ENCODE measurements at regions not wholly inside any gene's neighbourhood (a gene's known extent, or its start where the extent isn't known, plus 50 kb on each side); places are given as distances from the start of the nearest gene placed in this dataset.
"Not testable (repeated sequence)": the region's sequence is repeated elsewhere in the genome, so short reads cannot be mapped to it uniquely, and the experiment has no call there.

DNA sequence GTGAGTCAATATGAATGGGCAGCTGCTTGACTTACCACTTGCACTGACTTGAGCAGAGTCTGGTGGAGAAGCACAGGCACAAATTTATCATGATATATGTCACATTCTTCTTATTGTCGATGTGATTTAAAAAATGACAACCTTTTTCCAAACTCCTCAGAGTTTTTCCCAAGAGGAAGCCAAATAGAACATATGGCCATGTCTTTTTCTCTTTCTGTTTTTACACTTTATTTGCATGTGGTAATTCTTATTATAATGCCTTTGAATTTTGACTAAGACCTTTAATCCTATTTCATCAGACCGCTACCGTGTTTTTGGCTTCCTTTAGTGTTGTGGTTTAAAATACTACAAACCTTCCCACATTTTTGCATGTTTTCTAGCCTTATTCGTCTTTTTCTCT is 666.2 kb downstream of the PDCD6IP start:
- DNase-seq (ENCODE audit: low read depth), result no peak
- TF ChIP-seq, protein P1, sequence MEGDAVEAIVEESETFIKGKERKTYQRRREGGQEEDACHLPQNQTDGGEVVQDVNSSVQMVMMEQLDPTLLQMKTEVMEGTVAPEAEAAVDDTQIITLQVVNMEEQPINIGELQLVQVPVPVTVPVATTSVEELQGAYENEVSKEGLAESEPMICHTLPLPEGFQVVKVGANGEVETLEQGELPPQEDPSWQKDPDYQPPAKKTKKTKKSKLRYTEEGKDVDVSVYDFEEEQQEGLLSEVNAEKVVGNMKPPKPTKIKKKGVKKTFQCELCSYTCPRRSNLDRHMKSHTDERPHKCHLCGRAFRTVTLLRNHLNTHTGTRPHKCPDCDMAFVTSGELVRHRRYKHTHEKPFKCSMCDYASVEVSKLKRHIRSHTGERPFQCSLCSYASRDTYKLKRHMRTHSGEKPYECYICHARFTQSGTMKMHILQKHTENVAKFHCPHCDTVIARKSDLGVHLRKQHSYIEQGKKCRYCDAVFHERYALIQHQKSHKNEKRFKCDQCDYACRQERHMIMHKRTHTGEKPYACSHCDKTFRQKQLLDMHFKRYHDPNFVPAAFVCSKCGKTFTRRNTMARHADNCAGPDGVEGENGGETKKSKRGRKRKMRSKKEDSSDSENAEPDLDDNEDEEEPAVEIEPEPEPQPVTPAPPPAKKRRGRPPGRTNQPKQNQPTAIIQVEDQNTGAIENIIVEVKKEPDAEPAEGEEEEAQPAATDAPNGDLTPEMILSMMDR (conservative IDR thresholded peaks at IDR 0.05; ENCODE audit: low read depth, low read length), result no peak
- H3K4me3 ChIP-seq (ENCODE audit: low read length), result no peak overlapping the region

DNA sequence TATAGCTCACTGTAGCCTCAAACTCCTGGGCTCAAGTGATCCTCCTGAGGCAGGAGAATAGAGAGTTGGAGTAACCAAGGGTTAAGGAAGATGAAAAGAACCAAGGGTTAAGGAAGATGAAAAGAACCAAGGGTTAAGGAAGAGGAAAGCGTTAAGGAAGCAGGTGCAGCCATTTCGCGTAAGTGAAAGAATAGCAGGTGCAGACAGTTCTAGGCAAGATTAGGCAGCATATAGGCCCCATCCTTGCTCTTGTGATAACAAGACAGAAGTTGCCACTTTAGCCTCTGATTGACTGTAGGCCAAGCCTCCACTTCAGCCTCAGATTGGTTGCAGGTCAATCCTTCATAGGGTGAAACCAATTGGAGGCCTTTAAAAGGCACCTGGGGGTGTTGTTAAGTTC is 677.4 kb downstream of the PDCD6IP start:
- no peak for DNase-seq (ENCODE audit: low read depth)

DNA sequence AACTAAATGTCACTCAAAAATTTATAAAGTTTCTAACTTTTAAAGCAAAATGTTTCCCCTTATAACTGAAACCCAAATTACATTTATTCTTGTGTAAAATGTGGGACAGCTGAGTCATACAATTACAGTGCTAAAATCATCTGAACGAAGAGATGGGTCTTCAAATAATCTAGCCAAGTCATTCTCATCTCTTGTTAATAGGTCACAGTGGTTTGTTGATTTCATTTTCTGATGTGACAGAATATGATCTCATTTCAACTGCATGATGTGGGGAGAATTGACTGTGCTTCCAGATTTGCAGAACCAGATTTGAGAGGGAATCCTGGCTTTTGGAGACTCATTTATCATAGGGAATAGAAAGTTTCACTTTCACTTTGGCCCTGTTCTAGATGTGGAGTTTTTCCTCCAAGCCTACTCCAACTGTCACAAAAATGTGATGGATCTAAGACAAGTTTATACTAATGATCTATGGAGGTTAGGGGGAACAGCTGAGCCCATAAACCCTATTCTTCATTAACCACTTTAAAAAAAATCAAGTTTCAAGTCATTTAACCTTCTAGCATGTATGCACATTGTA is 685.0 kb downstream of the PDCD6IP start:
- no peak for DNase-seq (ENCODE audit: low read depth)
- no peak overlapping the region for H3K4me3 ChIP-seq (ENCODE audit: low read length)

More for the DNA sequence above, 677.4 kb downstream of the PDCD6IP start:
- H3K4me3 ChIP-seq (ENCODE audit: low read length), result no peak overlapping the region
- TF ChIP-seq, protein P1 (conservative IDR thresholded peaks at IDR 0.05; ENCODE audit: low read depth, low read length), result no peak

DNA sequence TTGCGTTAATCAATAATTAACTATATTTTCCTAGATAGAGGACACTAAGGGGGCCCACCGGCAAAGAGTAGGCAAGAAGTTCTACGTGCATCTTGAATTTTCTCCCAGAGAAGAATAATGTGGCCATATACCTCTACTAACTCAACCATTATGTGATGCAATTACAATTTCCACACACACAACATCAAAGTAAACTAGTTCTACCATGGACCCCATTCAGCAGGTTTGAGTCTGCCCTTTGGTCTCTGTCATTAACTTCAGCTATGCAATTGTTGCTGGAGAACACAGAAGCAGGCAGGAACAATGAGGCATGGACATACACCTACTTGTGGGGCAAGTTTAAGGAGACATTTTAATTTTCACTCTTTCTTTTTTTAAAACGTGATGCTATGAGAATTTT is 705.9 kb downstream of the PDCD6IP start:
- no peak for DNase-seq (ENCODE audit: low read depth)
- TF ChIP-seq, protein P1 (conservative IDR thresholded peaks at IDR 0.05; ENCODE audit: low read depth, low read length), result no peak

More for the DNA sequence above, 685.0 kb downstream of the PDCD6IP start:
- TF ChIP-seq, protein P1 (conservative IDR thresholded peaks at IDR 0.05; ENCODE audit: low read depth, low read length), result no peak

GRCh38 chr3:34504775-34505174 is 706.3 kb downstream of the PDCD6IP start:
- DNase-seq (ENCODE audit: low read depth), result no peak
- TF ChIP-seq, protein P1 (conservative IDR thresholded peaks at IDR 0.05; ENCODE audit: low read depth, low read length), result no peak
- H3K4me3 ChIP-seq (ENCODE audit: low read length), result no peak overlapping the region

More for the DNA sequence above, 705.9 kb downstream of the PDCD6IP start:
- H3K4me3 ChIP-seq (ENCODE audit: low read length), result no peak overlapping the region

DNA sequence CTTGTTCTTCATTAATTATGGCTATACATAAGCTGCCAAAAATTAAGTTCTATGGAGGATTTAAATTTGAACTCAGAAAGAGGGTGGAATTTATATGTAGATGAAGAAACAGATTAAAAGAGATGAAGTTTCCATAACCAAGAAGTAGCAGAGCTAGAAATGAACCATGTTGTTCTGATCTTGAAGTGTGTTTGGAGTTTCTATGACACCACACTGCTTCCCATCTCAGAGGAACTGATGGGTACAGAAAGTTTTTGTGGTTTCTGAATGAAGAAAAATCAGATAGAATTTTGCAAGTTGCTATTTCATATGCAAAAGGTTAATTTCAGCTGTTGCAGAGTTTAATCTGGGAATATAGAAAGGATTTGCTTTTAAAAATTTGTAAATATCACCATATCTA is 710.3 kb downstream of the PDCD6IP start:
- no peak overlapping the region for H3K4me3 ChIP-seq (ENCODE audit: low read length)
- no peak for DNase-seq (ENCODE audit: low read depth)
- TF ChIP-seq, protein P1 (conservative IDR thresholded peaks at IDR 0.05; ENCODE audit: low read depth, low read length), result no peak

GRCh38 chr3:34511891-34512290 is 713.5 kb downstream of the PDCD6IP start:
- no peak for DNase-seq (ENCODE audit: low read depth)
- H3K4me3 ChIP-seq (ENCODE audit: low read length), result no peak overlapping the region
- TF ChIP-seq, protein P1 (conservative IDR thresholded peaks at IDR 0.05; ENCODE audit: low read depth, low read length), result no peak

GRCh38 chr3:34519008-34519407 is 720.6 kb downstream of the PDCD6IP start:
- not testable (repeated sequence) for H3K4me3 ChIP-seq (ENCODE audit: low read length); DNase-seq (ENCODE audit: low read depth)

Measured in retinal pigment epithelial cell (primary cell).